ENCODE measurements at regions not wholly inside any gene's neighbourhood (a gene's known extent, or its start where the extent isn't known, plus 50 kb on each side); places are given as distances from the start of the nearest gene placed in this dataset.
A peak's percentile ranks its signal among the peaks of the same experiment; 100 is the strongest.

- 41% methylated on average over 22 of the region's 29 CpGs for WGBS
- DNase-seq (ENCODE audit: low spot score), result peak; percentile 72
These were observed 235.8 kb downstream of the NFATC2 start for GRCh38 chr20:51306521-51307358.

DNA sequence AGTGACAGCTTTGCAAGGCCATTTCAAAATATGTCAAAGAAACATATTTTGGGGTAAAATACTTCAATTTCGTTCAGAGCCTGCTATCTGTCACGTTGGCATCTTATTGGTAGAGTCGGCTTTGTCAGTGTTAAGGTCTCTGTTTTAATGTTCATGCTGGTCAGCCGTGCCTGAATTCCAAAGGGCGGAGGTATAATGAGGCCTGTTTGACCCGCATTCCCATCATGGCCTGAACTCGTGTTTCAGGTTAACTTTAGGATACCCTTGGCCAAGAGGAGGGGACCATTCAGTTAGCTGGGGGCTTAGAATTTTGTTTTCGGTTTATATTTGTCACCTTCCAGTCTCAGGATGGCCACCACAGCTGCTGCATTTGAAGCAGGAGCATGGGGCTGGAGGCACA lies 236.4 kb downstream of the NFATC2 start:
- H3K9me3 ChIP-seq, result no peaks in the 10 kb centered on the region
- no peaks in the 10 kb centered on the region for H3K36me3 ChIP-seq
- no peak for DNase-seq (ENCODE audit: low spot score)
- WGBS, result 87% methylated on average over 8 of the region's 8 CpGs
- H3K27ac ChIP-seq, result no peak overlapping the region
- intact Hi-C loops (cut with DNase I), result loop anchor here (2.0 to 10.0 kb wide), 2 partner anchors 319 to 511 kb away; partner anchors contain the start of gene BCAS4
- H3K4me3 ChIP-seq, result no peak overlapping the region
- H3K27me3 ChIP-seq (replicated peaks; ENCODE audit: insufficient read depth), result no peaks in the 10 kb centered on the region
- H3K4me1 ChIP-seq (replicated peaks), result no peaks in the 10 kb centered on the region
- TF ChIP-seq POLR2A (IDR thresholded peaks at IDR 0.05) (no peak), CTCF (IDR thresholded peaks at IDR 0.05) (no peak)

More at GRCh38 chr20:51306521-51307358, 235.8 kb downstream of the NFATC2 start:
- Histone ChIP-seq H3K4me1 (replicated peaks) (no peaks in the 10 kb centered on the region), H3K9me3 (no peaks in the 10 kb centered on the region), H3K36me3 (no peaks in the 10 kb centered on the region), H3K27ac (no peak overlapping the region), H3K4me3 (no peak overlapping the region), H3K27me3 (replicated peaks; ENCODE audit: insufficient read depth) (no peaks in the 10 kb centered on the region)
- intact Hi-C loops (cut with DNase I), result loop anchor here (2.0 to 10.0 kb wide), 2 partner anchors 320 to 512 kb away; partner anchors contain the start of gene BCAS4
- TF ChIP-seq POLR2A (IDR thresholded peaks at IDR 0.05), result no peak
- TF ChIP-seq CTCF (IDR thresholded peaks at IDR 0.05), result peak; percentile 80 to 95 (median 88)
- peak; percentile 10 for TF ChIP-seq POLR2AphosphoS5 (IDR thresholded peaks at IDR 0.05)

- no peaks in the 10 kb centered on the region for H3K27me3 ChIP-seq (replicated peaks; ENCODE audit: insufficient read depth)
- intact Hi-C loops (cut with DNase I), result loop anchor here (2.0 to 10.0 kb wide), 2 partner anchors 319 to 511 kb away; partner anchors contain the start of gene BCAS4
- TF ChIP-seq POLR2A (IDR thresholded peaks at IDR 0.05) (no peak), POLR2AphosphoS5 (IDR thresholded peaks at IDR 0.05) (no peak), CTCF (IDR thresholded peaks at IDR 0.05) (no peak)
- 72% methylated on average over 6 of the region's 6 CpGs for WGBS
- H3K27ac ChIP-seq, result no peak overlapping the region
- no peaks in the 10 kb centered on the region for H3K4me1 ChIP-seq (replicated peaks)
- H3K4me3 ChIP-seq, result no peak overlapping the region
- no peak for DNase-seq (ENCODE audit: low spot score)
- H3K36me3 ChIP-seq, result no peaks in the 10 kb centered on the region
- H3K9me3 ChIP-seq, result no peaks in the 10 kb centered on the region
These were observed 237.0 kb downstream of the NFATC2 start for GRCh38 chr20:51305316-51306052.

DNA sequence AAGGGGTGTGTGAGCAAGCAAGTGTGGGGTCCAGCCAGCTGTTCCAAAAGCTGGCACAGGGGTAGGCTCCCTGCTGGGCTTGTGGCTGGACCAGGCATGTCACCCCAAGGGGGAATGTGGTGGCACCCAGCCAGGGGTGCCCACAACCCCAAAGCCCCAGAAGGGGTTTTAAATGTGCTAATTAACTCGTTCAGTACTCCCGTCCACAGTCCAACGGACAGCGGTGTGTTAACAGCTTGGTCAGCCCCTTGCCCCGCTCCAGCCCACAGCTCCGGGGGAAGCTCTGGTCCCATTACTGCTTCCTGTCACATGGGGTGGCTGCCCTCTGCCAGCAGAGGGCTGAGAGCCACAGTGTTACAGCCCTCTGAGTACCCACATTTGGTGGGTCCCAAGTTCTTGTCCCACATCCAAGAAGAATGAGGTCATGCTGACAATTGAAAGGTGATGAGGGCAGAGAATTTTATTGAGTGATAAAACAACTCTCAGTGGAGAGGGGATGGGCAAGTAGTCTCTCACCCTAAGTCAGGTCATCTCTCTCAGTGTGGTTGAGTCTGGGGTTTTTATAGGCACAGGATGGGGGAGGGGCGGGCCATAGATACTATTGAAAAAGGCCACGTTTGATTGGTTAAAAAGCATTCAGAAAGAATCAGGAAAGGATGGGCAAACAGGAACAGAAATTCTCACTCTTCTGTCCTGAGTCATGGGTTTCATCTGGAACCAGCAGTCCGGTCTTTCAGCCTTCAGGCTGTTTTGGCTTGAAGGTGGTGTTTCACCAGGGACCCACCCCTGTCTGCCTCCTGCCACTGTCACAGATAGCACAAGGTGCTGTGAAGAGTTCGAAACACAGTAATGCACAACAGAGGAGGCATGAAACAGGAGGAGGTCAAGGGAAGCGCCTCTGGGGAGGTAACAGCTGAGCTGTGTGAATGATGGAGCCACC lies 238.5 kb downstream of the NFATC2 start:
- 90% methylated on average over 11 of the region's 11 CpGs for WGBS
- Histone ChIP-seq H3K27ac (no peak overlapping the region), H3K36me3 (no peaks in the 10 kb centered on the region), H3K27me3 (replicated peaks; ENCODE audit: insufficient read depth) (no peaks in the 10 kb centered on the region), H3K4me1 (replicated peaks) (no peaks in the 10 kb centered on the region), H3K4me3 (no peak overlapping the region), H3K9me3 (no peaks in the 10 kb centered on the region)
- DNase-seq (ENCODE audit: low spot score), result no peak
- no peak for TF ChIP-seq POLR2A (IDR thresholded peaks at IDR 0.05)
- no peak for TF ChIP-seq POLR2AphosphoS5 (IDR thresholded peaks at IDR 0.05)
- TF ChIP-seq CTCF (IDR thresholded peaks at IDR 0.05), result no peak
- intact Hi-C loops (cut with DNase I), result loop anchor here (10.0 kb wide), 1 partner anchor 509 kb away; the partner anchor contains the start of gene BCAS4
